Stimulated activated CD4-positive, alpha-beta T cell treated with anti-CD3 and anti-CD28 coated beads, Interleukin-12 subunit alpha, Interleukin-12 subunit beta, amount 100 ng/mL, for 24 hours (primary cell): ENCODE measurements at regions not wholly inside any gene's neighbourhood (a gene's known extent, or its start where the extent isn't known, plus 50 kb on each side); places are given as distances from the start of the nearest gene placed in this dataset.
"Not testable (repeated sequence)": the region's sequence is repeated elsewhere in the genome, so short reads cannot be mapped to it uniquely, and the experiment has no call there.

Experiments
- DNase-seq, 2 experiments: peaks; one replicate each; pipeline ENCODE4 v3.0.0-alpha.2; 2020; ENCODE audit warnings: low read depth in 2 of 2

- no peak for DNase-seq
Observed at GRCh38 chrX:63581906-63582305, 203.1 kb downstream of the ARHGEF9 start.

GRCh38 chrX:63581398-63581797 is 203.6 kb downstream of the ARHGEF9 start:
- DNase-seq = no peak

GRCh38 chrX:63576533-63576932 is 208.5 kb downstream of the ARHGEF9 start:
- DNase-seq = no peak

- not testable (repeated sequence) for DNase-seq
Observed at GRCh38 chrX:63575700-63576099, 209.3 kb downstream of the ARHGEF9 start.

- DNase-seq = no peak
Observed at GRCh38 chrX:63566856-63567255, 215.7 kb upstream of the SPIN4 start.

- no peak for DNase-seq
Observed at GRCh38 chrX:63561425-63561824, 210.3 kb upstream of the SPIN4 start.

- peak; percentile 10 to 17 for DNase-seq
Observed at GRCh38 chrX:63560601-63561218, 209.6 kb upstream of the SPIN4 start.

GRCh38 chrX:63551856-63552255 is 200.7 kb upstream of the SPIN4 start:
- DNase-seq = no peak

GRCh38 chrX:63530654-63531053 is 179.5 kb upstream of the SPIN4 start:
- no peak for DNase-seq

- no peak for DNase-seq
Observed at GRCh38 chrX:63529961-63530360, 178.8 kb upstream of the SPIN4 start.

- no peak for DNase-seq
Observed at GRCh38 chrX:63526863-63527262, 175.7 kb upstream of the SPIN4 start.

GRCh38 chrX:63525491-63525890 is 174.4 kb upstream of the SPIN4 start:
- no peak for DNase-seq

- DNase-seq = not testable (repeated sequence)
Observed at GRCh38 chrX:63519368-63519767, 168.2 kb upstream of the SPIN4 start.

- no peak for DNase-seq
Observed at GRCh38 chrX:63514569-63515080, 163.5 kb upstream of the SPIN4 start.

GRCh38 chrX:63513825-63514568 is 162.9 kb upstream of the SPIN4 start:
- no peak for DNase-seq

- no peak for DNase-seq
Observed at GRCh38 chrX:63511361-63511760, 160.2 kb upstream of the SPIN4 start.

- DNase-seq = no peak
Observed at GRCh38 chrX:63508668-63509067, 157.5 kb upstream of the SPIN4 start.

GRCh38 chrX:63506320-63506719 is 155.2 kb upstream of the SPIN4 start:
- DNase-seq = no peak

GRCh38 chrX:63503541-63503940 is 152.4 kb upstream of the SPIN4 start:
- DNase-seq = no peak

- no peak for DNase-seq
Observed at GRCh38 chrX:63488546-63489373, 137.6 kb upstream of the SPIN4 start.

GRCh38 chrX:63475200-63475599 is 124.1 kb upstream of the SPIN4 start:
- no peak for DNase-seq

GRCh38 chrX:63471004-63471403 is 119.9 kb upstream of the SPIN4 start:
- DNase-seq = no peak
